ENCODE measurements at regions not wholly inside any gene's neighbourhood (a gene's known extent, or its start where the extent isn't known, plus 50 kb on each side); places are given as distances from the start of the nearest gene placed in this dataset.
"Not testable (repeated sequence)": the region's sequence is repeated elsewhere in the genome, so short reads cannot be mapped to it uniquely, and the experiment has no call there.

DNA sequence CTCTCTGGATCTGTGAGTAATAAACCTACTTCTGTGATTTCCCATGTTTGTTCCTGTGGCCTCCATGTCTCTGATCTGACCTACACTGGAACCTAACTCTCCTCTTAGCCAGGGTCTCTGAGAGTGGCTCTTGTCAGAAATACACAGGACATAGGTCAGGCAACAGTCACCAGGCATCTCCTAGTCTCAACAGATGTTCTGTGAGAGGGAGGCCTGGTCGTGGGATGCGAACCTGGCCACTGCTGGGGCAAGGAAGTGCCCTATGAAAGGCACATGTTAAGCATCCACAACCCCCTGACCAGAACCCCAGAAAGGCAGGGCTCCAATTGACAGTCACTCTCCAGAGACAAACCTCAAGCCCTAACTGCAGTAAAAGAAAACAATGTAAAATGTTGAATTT lies 2771.5 kb downstream of the RPIA start:
- H3K4me3 Mint-ChIP-seq; intact Hi-C loops (cut with micrococcal nuclease); ATAC-seq (ENCODE audit: low read depth); POLR2A ChIA-PET; H3K9me3 Mint-ChIP-seq; DNase-seq; H3K36me3 Mint-ChIP-seq (ENCODE audit: low read depth); H3K4me1 Mint-ChIP-seq; H3K27ac Mint-ChIP-seq; CTCF ChIA-PET: not testable (repeated sequence)
- peaks cover 15% of the 10 kb centered on the region for H3K27me3 Mint-ChIP-seq

DNA sequence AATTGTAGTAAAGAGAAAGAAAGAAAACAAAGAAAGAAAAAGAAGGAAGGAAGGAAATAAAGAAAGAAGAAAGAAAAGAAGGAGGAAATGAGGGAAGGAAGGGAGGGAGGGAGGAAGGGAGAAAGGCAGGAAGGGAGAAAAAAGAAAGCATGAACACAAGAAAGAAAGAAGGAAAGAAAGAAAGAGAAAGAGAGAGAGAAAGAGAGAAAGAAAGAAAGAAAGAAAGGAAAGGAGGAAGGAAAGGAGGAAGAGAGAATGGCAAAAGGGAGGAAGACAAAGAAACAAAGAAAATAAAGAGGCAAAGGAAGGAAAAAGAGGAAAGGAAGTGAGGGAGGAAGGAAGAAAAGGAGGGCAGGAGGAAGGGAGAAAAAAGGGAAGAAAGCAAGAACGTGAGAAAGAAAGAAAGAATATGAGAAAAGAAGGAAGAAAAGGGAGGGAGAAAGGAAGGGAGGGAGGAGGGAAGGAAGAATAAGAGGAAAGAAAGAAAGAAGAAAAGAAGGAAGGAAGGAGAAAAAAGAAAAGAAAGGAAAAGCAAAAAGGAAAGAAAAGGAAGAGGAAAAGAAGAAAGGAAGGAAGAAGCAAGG lies 2775.4 kb downstream of the RPIA start:
- H3K27ac Mint-ChIP-seq; intact Hi-C loops (cut with micrococcal nuclease); CTCF ChIA-PET; H3K4me3 Mint-ChIP-seq; H3K36me3 Mint-ChIP-seq (ENCODE audit: low read depth); ATAC-seq (ENCODE audit: low read depth); H3K9me3 Mint-ChIP-seq; POLR2A ChIA-PET; H3K4me1 Mint-ChIP-seq; DNase-seq: not testable (repeated sequence)
- peaks cover 15% of the 10 kb centered on the region for H3K27me3 Mint-ChIP-seq

DNA sequence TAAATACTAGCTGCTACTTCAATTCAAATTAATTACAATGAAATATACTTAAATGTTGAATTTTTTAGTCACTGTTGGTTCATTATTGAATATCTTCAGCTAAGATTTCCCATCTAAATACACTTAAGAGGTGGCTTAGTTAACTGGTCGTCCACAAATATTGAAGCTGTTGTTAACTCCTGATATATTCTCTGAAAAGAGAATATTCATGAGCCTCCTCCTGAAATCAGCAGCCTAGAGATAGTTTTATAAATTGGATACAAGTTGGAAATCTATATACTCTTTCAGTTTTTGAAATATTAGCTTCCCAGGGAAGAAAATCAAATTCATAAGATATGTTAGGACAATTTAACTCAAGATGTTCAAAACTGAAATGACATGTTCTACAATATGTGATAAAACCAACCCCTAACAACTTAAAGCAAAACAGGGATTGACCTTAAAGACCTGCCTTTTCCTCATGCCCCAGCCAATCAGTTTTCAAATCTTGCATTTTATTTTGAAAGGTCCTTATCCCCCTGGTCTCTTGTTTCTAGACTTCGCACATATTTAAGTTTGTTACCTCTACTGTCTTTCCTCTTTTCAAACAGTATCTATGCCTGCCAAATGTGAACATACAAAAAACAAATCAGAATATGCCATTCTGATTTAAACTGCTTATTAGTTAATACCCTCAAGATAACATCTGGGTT lies 2784.9 kb downstream of the RPIA start:
- Mint-ChIP-seq H3K27ac (peak overlapping the region; percentile 90), H3K4me3 (peak overlapping the region; percentile 86), H3K27me3 (peaks cover 10% of the 10 kb centered on the region)
- H3K4me1 Mint-ChIP-seq; CTCF ChIA-PET; intact Hi-C loops (cut with micrococcal nuclease); H3K36me3 Mint-ChIP-seq (ENCODE audit: low read depth); H3K9me3 Mint-ChIP-seq; DNase-seq; POLR2A ChIA-PET; ATAC-seq (ENCODE audit: low read depth): not testable (repeated sequence)

DNA sequence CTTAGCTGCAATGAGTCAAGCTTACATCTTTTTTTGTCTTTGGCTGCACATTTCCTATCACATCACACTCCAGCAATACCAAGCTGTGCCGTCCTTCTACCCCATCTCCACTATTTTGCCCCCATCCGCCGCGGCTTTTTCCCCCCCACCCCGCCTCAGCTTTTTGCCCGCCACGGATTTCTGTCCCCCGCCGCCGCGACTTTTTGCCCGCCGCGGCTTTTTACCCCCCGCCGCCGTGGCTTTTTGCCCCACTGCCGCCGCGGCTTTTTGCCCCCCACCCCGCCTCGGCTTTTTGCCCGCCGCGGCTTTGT lies 2785.4 kb downstream of the RPIA start:
- DNase-seq; H3K4me1 Mint-ChIP-seq; POLR2A ChIA-PET; H3K36me3 Mint-ChIP-seq (ENCODE audit: low read depth); intact Hi-C loops (cut with micrococcal nuclease); CTCF ChIA-PET; ATAC-seq (ENCODE audit: low read depth); H3K9me3 Mint-ChIP-seq: not testable (repeated sequence)
- H3K4me3 Mint-ChIP-seq = peak overlapping the region; percentile 86
- peak overlapping the region; percentile 90 for H3K27ac Mint-ChIP-seq
- H3K27me3 Mint-ChIP-seq = peaks cover 12% of the 10 kb centered on the region

DNA sequence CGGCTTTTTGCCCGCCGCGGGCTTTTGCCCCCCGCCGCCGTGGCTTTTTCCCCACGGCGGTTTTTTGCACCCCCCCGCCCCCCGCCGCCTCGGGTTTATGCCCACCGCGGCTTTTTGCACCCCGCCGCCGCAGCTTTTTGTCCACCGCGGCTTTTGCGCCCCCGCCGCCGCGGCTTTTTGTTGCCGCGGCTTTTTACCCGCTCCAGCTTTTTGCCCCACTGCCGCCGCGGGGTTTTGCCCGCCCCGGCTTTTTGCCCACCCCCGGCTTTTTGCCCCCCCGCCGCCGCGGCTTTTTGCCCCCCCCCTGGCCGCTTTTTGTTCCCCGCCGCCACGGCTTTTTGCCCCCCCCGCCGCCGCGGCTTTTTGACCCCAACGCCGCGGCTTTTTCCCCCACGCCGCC lies 2785.8 kb downstream of the RPIA start:
- CTCF ChIA-PET = not testable (repeated sequence)
- H3K4me3 Mint-ChIP-seq = peak overlapping the region; percentile 67

DNA sequence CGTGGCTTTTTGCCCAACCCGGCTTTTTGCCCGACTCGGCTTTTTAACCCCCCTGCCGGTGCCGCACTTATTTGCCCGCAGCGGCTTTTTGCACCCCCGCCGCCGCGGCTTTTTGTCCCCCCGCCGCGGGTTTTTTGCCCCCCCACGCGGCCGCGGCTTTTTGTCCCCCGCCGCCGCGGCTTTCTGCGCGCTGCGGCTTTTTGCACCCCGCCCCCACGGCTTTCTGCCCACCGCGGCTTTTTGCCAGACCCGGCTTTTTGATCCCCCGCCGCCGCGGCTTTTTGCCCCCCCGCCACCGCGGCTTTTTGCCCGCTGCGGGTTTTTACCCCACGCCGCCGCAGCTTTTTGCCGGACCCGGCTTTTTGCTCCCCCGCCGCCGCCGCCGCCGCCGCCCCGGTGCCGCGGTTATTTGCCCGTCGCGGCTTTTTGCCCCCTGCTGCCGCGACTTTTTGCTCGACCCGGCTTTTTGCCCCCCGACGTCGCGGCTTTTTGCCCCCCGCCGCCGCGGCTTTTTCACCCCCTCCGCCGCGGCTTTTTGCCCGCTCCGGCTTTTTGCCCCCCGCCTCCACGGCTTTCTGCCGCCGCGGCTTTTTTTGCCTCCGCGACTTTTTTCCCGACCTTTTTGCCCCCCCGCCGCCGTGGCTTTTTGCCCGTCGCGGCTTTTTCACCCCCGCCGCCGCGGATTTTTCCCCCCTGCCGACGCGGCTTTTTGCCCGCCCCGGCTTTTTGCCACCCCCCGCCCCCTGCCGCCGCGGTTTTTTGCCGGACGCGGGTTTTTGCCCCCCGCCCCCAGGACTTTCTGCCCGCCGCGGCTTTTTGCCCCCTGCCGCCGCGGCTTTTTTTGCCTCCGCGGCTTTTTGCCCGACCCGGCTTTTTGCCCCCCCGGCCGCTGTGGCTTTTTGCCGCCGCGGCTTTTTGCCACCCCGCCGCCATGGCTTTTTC lies 2786.5 kb downstream of the RPIA start:
- intact Hi-C loops (cut with micrococcal nuclease) = no loop called here
- peaks cover 3% of the 10 kb centered on the region for H3K36me3 Mint-ChIP-seq (ENCODE audit: low read depth)
- H3K4me3 Mint-ChIP-seq = peak overlapping the region; percentile 67
- POLR2A ChIA-PET = no interaction called here
- ATAC-seq (ENCODE audit: low read depth) (no peak), DNase-seq (peak; percentile 62)
- no peak overlapping the region for H3K27ac Mint-ChIP-seq
- H3K27me3 Mint-ChIP-seq = peaks cover 9% of the 10 kb centered on the region
- peaks cover 7% of the 10 kb centered on the region for H3K4me1 Mint-ChIP-seq
- H3K9me3 Mint-ChIP-seq = no peaks in the 10 kb centered on the region
- CTCF ChIA-PET = interaction anchor here (0.6 kb wide), 1 partner anchor 270 kb away, joined by 3 read pairs; no protein-coding TSS in a partner anchor
- TF ChIP-seq, protein P1, sequence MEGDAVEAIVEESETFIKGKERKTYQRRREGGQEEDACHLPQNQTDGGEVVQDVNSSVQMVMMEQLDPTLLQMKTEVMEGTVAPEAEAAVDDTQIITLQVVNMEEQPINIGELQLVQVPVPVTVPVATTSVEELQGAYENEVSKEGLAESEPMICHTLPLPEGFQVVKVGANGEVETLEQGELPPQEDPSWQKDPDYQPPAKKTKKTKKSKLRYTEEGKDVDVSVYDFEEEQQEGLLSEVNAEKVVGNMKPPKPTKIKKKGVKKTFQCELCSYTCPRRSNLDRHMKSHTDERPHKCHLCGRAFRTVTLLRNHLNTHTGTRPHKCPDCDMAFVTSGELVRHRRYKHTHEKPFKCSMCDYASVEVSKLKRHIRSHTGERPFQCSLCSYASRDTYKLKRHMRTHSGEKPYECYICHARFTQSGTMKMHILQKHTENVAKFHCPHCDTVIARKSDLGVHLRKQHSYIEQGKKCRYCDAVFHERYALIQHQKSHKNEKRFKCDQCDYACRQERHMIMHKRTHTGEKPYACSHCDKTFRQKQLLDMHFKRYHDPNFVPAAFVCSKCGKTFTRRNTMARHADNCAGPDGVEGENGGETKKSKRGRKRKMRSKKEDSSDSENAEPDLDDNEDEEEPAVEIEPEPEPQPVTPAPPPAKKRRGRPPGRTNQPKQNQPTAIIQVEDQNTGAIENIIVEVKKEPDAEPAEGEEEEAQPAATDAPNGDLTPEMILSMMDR (IDR thresholded peaks at IDR 0.05) = no peak

More for the DNA sequence above, 2785.8 kb downstream of the RPIA start:
- H3K4me1 Mint-ChIP-seq; DNase-seq; H3K36me3 Mint-ChIP-seq (ENCODE audit: low read depth); intact Hi-C loops (cut with micrococcal nuclease); H3K27me3 Mint-ChIP-seq; H3K27ac Mint-ChIP-seq; H3K9me3 Mint-ChIP-seq; ATAC-seq (ENCODE audit: low read depth); POLR2A ChIA-PET: not testable (repeated sequence)

DNA sequence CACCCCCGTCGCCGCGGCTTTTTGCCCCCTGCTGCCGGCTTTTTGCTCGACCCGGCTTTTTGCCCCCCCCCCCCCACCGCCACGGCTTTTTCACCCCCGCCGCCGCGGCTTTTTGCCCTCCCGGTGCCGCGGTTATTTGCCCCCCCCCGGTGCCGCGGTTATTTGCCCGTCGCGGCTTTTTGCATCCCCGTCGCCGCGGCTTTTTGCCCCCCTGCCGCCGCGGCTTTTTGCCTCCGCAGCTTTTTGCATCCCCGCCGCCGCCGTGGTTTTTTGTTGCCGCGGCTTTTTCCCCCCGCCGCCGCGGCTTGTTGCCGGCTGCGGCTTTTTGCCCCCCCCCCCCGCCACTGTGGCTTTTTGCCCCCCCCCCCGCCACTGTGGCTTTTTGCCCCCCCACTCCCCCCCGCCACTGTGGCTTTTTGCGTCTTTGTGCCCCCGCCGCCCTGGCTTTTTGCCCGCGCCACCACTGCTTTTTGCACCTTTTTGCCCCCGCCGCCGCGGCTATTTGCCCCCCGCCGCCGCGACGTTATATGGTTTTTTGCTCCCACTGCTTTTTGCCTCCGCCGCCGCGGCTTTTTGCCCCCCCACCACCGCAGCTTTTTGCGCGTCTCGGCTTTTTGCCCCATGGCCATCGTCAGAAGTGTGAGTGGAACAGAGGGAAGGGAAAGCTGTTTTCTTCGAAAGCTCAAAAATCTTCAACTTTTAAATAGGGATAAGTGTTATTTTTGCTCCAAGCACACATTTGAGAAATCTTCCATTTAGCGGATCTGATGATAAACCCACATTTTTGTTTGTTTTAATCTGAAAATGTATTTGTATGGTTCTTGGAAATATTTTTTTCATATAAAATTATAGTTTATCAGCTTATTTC lies 2787.6 kb downstream of the RPIA start:
- H3K27me3 Mint-ChIP-seq; H3K4me1 Mint-ChIP-seq; H3K36me3 Mint-ChIP-seq (ENCODE audit: low read depth); POLR2A ChIA-PET; ATAC-seq (ENCODE audit: low read depth); intact Hi-C loops (cut with micrococcal nuclease); H3K9me3 Mint-ChIP-seq; DNase-seq; CTCF ChIA-PET: not testable (repeated sequence)
- Mint-ChIP-seq H3K27ac (peak overlapping the region; percentile 77), H3K4me3 (peak overlapping the region; percentile 82)

DNA sequence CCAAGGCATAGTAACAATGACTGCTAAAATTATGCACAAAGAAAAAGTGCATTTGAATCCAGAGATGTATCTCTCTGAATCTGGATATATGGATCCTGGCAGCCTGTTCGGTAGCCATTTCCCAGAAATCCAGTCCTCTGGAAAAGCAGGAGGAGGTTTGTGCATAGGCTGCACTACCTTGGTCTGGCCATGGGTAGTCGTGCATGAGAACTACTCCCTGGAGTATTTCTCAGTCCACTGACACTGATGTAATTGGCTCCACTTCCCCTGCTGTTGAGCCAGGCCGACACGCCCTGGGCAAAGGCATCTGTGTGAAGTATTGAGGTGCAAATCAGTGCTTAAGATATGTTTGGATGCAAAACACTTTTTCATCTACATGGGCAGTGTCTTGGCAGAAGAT lies 2793.8 kb downstream of the RPIA start:
- H3K4me3 Mint-ChIP-seq; POLR2A ChIA-PET; intact Hi-C loops (cut with micrococcal nuclease); H3K27me3 Mint-ChIP-seq; DNase-seq; H3K36me3 Mint-ChIP-seq (ENCODE audit: low read depth); CTCF ChIA-PET; ATAC-seq (ENCODE audit: low read depth); H3K9me3 Mint-ChIP-seq; H3K27ac Mint-ChIP-seq; H3K4me1 Mint-ChIP-seq: not testable (repeated sequence)

DNA sequence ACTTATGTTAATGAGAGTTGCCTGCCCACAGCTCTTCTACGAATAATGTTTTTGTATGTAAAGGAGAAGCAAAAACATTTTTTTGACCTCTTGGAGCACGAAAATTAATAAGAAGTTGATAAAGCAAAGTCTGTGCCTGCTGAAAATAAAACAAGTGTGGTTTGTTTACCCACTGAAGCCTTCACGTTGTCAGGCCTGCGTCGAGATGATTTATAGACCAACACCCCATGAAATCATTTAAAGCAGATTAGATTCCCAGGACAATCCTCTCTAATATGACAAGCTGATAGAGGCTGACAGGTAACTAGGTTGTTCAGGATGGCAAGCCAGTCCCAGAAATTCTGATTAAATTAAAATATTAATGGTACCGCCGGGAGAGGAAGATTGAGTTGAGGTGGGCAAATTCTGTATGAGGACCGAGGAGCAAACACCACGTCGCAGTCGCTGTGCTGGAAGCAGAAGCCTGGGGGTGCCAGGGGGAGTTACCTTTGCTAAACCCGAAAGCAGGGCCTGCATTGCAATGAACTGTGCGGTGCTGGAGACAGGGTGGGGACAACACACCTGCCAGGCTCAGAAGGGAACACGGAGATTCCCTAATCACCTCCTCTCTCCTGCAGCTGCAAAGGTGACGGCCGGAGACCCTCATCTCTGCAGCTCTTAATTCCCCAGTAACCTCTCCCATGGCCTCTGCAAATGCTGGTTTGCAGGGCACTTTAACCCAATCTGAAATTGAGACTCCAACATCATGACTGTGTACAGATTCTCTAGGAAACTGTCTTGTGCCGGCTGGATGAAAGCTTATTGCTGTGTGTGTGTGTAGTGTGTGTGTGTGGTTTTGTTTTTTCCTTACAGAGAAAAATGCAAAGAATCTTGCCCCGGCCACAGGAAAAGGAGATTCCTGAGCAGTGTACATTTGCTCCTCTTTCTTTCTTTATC lies 2805.9 kb downstream of the RPIA start:
- H3K27ac Mint-ChIP-seq; CTCF ChIA-PET; H3K36me3 Mint-ChIP-seq (ENCODE audit: low read depth); H3K27me3 Mint-ChIP-seq; ATAC-seq (ENCODE audit: low read depth); POLR2A ChIA-PET; intact Hi-C loops (cut with micrococcal nuclease); H3K9me3 Mint-ChIP-seq; H3K4me3 Mint-ChIP-seq; H3K4me1 Mint-ChIP-seq; DNase-seq: not testable (repeated sequence)

DNA sequence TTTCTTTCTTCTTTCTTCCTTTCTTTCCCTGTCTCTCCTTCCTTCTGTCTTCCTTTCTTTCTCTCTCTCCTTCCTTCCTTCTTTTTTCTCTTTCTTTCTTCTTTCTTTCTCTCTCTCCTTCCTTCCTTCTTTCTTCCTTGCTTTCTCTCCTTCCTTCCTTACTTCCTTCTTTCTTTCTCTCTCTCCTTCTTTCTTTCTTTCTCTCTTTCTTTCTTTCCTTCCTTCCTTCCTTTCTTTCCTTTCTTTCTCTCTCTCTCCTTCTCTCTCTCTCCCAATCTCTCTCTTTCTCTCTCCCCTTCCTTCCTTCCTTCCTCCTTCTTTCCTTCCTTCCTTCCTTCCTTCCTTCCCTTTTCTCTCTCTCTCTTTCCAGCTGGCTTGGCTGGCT lies 2806.6 kb downstream of the RPIA start:
- H3K9me3 Mint-ChIP-seq; H3K4me1 Mint-ChIP-seq; CTCF ChIA-PET; DNase-seq; ATAC-seq (ENCODE audit: low read depth); H3K27me3 Mint-ChIP-seq; H3K27ac Mint-ChIP-seq; H3K36me3 Mint-ChIP-seq (ENCODE audit: low read depth); H3K4me3 Mint-ChIP-seq; POLR2A ChIA-PET; intact Hi-C loops (cut with micrococcal nuclease): not testable (repeated sequence)

Data from activated B cell treated with CpG ODN at 0.5 μM for 24 hours (primary cell).